Hindlimb muscle (tissue), 1 donor: ENCODE measurements at regions not wholly inside any gene's neighbourhood (a gene's known extent, or its start where the extent isn't known, plus 50 kb on each side); places are given as distances from the start of the nearest gene placed in this dataset.
"Not testable (repeated sequence)": the region's sequence is repeated elsewhere in the genome, so short reads cannot be mapped to it uniquely, and the experiment has no call there.

Experiments used
- DNase-seq: peaks from one replicate; pipeline ENCODE4 v3.0.0-alpha.2; 2013

DNA sequence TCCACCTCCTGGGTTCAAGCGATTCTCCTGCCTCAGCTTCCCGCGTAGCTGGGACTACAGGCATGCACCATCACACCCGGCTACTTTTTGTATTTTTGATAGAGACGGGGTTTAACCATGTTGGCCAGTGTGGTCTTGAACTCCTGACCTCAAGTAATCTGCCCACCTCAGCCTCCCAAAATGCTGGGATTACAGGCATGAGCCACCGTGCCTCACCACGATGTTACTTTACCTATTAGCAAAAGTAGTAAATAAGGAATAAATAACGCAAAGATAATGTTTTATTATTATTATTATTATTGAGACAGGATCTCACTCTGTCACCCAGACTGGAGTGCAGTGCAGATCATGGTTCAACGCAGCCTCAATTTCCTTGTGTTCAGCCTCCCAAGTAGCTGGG lies 145.9 kb downstream of the NPIPB5 start:
- DNase-seq, result not testable (repeated sequence)

DNA sequence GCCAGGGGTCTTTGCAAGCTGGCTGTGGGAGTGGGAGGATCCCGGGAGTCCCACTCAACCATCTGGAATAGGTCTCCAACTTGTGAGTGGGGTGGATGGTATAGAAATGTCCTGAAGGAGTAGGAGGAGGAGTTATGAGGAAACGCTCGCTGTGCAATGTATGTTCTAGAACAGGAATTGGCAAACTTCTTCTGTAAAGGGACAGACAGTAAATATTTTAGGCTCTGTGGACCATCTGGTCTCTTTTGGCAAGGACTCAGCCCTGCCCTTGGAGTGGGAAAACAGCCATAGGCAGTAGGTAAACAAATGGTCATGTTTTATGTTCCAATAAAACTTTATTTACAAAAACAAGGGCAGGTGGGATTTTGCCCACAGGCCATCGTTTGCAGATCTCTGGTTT lies 149.2 kb downstream of the NPIPB5 start:
- no peak for DNase-seq

DNA sequence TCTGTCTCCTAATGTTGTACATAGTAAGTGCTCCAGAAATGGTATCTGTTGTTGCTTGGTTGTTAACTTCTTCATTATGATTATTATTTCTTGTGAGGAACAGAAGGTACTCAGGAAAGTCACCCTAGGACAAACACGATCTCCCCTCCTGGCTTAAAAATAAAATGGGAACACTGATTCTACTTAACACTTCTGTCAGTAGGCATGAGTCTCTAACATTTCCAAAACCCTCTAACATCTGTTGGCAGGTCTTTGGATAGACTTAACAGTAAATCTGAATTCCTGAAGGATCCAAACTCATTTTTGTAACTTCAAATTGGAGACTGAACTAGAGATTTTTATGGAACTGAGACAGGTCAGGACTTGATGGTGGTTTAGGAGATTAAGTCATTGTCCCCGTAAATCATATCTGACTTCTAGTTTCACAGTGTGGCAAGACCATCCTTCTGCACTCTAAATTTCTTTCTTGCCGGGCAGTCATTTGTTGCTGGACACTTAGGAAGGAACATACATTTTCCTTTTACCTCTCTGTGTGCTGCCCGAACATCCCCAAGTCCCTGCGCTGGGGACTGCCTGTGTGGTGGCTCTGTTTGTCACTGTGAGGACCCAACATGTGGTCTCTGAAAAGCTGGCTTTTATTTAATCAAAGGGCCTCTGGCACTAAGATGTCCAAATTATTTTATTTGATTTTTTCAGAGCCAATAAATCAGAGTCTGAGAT lies 149.9 kb downstream of the NPIPB5 start:
- no peak for DNase-seq

DNA sequence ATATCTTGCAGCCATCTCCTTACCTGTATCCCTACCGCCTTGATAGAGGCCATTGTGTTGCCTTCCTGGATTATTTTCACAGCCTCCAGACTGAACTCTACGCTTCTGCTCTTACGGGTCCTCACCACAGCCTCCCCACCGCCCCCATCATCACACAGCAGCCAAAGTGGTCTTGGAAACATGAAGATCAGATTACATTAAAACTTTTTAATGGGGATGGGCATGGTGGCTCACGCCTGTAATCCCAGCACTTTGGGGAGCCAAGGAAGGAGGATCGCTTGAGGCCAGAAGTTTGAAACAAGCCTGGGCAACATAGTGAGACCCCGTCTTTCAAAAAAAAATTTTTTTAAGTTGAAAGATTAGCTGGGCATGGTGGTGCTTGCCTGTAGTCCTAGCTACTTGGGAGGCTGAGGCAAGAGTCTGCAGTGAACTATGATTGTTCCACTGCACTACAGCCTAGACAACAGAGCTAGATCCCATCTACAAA lies 150.5 kb downstream of the NPIPB5 start:
- no peak for DNase-seq

DNA sequence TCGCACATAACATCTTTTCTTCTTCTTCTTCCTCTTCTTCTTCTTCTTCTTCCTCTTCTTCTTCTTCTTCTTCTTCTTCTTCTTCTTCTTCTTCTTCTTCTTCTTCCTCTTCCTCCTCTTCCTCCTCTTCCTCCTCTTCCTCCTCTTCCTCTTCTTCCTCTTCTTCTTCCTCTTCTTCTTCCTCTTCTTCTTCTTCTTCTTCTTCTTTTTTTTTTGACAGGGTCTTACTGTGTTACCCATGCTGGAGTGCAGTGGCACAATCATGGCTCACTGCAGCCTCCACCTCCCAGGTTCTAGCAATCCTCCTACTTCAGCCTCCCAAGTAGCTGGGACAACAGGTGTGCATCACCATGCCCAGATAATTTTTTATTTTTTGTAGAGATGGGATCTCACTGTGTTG lies 151.0 kb upstream of the HS3ST2 start:
- not testable (repeated sequence) for DNase-seq

DNA sequence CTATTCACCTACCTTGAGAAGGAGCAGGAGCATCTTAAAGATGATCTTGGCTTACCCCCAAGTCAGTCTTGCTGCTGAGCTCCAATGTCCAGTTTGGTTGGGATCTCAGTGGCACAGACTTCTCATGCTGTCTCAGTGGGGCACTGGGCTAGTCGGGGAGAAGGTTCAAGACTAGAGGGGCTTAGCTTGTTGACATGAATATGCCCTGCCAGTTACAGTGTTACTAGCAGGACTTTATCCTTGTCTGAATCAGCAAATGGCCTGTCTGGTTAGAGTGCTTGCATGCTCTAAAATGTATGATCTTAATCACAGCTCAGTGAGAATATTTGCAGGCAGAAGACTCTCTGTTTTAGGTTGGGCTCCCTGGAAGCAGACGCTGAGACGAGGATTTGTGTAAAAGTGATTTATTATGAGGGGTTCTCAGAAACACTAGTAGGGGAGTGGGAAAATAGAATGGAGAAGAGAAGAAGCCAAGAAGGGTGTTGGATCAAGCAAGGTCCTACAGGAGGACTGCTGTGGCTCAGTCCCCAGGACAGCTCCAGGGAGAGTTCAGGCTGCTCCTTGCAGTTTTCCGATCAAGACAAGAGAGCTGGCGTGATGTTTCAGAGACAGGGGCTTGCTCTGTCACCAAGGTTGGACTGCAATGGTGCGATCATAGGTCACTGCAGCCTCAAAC lies 150.4 kb upstream of the HS3ST2 start:
- DNase-seq, result no peak

DNA sequence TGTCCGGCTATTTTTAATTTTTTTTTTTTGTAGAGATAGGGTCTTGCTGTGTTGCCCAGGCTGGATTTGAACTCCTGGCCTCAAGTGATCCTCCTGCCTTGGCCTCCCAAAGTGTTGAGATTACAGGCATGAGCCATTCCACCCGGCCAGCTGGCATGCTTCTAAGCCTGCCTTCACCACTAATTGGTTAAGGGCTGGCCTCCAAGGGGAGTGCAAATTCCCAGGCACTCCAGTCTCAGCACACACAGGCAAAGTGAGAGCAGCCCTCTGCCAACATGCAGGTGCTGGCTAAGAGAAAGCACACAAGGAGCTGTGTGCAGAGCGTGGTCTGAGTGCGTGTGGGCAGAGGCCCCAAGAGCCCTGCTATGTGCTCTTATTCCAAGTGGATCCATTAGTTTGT lies 149.8 kb upstream of the HS3ST2 start:
- DNase-seq, result no peak

DNA sequence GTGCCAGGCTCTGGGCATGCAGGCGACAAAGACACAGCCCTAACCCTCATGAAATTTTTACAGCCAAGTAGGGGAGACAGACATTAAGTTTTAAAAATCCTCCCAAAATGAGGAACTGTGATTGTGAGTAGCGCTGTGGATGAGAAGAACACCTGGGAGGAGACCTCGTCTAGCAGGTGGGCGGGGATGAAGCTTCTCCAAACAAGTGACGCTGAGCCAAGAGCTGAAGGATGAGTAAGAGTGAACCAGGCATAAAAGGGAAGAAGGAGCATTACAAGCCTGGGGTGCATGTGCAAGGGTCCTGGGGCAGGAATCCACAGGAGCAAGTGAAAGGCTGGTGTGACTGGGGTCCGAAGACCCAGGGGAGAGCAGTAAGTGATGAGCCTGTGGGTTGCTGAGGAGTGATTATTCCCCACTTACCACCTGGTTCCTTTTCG lies 149.4 kb upstream of the HS3ST2 start:
- DNase-seq, result no peak

DNA sequence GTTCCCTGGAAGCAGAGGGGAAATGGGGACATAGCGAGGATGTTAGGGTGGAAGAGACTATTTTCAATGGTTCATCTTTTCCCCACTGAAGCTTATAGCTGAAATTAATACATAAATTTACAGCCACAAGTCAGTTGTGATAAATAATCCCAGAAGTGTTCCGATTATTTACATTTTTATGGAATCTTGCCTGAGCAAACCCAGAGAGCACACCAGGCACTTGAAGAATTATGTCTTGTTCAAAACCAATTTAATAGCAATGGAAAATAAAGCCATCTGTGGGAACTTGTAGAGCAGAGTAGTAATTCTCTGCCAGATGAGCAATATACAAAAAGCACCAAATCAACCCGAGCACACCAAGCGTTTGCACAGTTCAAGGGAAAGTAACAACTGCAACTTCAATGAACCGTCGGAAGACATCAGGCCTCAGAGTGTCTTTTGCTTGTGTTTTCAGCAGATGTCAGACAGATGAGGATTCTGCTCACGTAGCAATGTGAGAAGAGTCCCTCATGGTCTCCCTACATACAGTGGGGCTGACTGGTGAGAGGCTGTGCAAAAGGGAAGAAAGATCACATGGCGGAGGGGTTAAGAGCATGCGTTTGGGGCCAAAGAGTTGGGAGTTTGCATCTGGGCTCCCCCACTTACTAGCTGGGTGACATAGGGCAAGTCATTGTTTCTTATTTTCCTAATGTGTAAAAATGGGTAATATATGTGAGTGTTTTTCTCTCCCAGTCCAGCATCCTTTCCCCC lies 148.7 kb upstream of the HS3ST2 start:
- no peak for DNase-seq

DNA sequence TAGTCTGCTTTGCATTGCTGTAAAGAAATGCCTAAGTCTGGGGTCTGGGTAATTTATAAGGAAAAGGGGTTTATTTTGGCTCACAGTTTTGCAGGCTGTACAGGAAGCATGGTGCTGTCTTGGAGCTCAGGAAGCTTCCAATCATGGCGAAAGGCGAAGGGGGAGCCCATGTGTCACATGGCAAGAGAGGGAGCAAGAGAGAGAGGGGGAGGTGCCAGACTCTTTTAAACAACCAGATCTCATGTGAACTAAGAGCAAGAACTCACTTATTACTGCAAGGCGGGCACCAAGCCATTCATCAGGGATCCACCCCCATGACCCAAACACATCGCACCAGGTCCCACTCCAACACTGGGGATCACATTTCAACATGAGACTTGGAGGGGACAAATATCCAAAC lies 148.2 kb upstream of the HS3ST2 start:
- no peak for DNase-seq

DNA sequence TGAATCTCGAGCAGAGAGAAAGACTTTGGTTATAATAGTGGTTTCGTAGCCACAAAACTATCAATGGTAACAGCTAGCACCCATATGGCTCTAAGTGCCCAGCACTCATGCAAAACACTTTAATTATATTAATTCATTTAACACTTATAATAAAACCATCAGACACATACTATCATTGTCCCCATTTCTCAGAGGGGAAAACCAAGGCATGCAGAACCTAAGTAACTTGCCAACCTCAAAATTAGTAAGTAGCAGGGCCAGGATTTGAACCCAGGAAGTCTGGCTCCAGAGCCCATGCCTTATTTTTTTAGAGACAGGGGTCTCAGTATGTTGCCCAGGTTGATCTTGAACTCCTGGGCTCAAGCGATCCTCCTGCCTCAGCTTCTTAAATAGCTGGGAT lies 145.6 kb upstream of the HS3ST2 start:
- no peak for DNase-seq

DNA sequence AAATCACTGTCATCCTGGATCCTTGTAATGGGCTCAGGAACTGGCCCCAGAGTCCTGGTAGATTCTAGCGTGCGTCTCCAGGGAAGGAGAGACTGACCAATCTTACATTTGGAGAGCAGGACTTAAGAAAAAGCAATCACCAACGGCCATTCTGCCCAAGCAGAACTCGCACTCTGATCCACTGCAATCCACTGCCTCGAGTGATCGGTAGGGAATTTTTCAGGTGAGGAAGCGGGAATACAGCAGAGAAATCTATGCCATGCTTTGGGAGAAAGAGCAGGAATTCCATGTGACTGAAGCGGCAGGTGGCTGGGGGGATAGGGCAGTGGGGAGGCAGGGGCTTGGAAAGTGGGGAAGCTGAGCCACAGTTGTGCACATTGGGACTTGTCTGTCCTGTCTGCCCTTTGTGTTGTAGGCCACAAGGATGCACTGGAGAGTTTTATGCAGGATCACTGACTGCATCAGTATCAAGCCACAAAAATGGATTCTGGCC lies 143.9 kb upstream of the HS3ST2 start:
- no peak for DNase-seq

DNA sequence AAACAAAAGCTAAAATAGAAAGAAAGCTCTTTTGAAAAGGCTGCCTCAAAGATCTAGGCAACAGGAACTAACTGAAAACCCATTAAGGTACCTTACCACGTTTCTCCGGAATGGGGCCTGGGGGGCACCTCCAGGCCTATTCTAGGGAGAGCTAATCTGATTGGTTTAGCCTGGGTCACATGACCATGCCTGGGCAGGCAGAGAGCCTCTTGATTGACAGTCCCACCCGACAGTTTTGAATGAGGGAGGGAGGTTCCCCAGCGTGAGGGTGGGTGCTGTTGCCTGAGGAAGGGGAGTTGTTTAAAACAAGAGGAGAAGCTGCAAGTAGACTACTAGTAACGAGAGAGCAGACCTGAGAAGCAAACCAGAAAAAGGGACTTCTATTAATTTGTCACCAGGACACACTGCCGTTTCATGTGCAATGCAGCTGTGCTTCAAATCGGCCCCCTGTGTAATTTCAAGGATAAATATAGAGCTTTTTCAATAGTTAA lies 143.4 kb upstream of the HS3ST2 start:
- peak; percentile 23 for DNase-seq

DNA sequence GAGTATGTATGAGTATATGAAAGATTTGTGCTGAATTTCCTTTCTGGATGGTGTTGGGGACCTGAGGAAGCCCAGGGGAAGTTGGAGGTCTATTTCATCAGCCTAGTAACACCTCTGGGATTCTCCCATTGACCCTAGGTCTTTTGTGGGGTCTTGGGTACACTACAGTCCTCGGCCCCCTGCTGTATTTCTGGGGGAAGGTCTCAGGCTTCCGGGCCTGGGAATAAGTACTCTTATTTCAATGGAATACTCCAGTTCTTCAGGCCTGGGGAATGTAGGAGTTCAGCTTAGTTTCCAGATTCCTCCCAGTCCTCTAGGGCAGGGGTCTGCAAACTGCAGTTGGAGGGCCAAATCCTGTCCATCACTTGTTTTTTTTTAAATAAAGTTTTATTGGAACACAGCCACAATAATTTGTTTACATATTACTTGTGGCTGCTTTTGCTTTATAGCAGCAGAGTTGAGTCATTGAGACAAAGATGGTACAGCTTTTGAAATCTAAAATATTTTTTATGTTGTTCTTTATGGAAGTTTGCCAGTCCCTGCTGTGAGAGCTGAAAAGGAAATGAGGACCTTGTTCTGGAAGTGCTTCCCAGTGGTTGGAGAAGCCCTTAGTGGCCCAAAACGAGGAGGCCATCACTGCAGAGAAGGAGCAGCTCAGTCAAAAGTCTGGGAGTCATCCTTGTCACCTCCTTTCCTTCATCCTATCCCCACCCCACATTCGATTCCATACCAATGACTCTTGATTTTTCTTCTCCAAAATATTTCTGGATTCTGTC lies 142.5 kb upstream of the HS3ST2 start:
- DNase-seq, result no peak

DNA sequence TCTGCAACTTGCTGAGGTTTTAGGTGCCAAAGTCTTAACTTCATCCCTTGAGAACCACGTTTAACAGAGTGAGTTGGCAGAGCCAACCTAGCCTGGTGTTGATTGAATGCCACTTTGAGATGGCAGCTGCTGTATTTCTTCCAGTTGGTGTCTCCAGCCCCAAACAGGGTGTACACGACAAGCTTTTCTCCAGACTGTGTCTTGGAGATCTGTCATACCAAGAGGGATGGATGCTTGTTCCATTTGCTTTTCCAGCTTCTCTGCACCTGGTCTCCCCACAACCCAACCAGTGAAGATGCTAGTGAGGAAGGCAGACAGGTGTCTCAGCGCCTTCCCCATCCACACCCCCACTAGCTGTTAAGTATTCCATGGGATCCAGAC lies 141.1 kb upstream of the HS3ST2 start:
- DNase-seq, result no peak

DNA sequence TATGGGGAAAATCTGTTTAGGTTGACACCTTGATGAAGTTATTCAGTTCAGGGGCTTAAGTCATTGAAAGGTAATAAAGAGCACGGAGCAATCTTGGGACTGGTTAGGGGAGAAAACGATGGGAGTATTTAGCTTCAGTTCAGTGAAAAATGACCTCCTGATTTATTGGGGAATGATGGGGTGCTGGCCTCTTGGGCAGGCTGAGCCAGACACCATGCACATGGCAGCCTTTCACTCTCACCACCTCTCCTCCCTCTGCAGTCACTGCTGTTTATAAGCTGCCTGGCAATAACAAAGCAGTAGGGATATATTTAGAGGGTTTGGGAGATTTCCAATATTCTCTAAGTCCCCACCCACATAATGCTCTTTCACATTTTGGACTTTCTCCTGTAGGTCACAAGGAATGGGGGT lies 140.5 kb upstream of the HS3ST2 start:
- no peak for DNase-seq

DNA sequence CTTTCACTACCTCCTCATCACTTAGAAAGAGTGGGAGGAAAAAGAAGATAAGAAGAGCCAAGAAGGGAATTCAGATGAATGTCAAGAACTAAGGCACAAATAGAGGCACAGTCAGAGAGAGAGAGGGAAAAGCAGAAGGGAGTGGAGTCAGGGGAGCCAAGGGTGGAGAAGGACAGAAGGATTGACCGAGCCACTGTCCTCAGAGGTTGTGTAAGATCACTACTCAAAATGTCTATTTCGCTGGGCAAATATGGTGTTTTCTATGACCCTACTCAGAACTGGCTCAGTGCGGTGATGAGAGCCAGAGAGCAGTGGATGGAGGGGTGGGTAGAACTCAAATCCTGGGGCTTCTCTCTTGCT lies 139.2 kb upstream of the HS3ST2 start:
- DNase-seq, result no peak

DNA sequence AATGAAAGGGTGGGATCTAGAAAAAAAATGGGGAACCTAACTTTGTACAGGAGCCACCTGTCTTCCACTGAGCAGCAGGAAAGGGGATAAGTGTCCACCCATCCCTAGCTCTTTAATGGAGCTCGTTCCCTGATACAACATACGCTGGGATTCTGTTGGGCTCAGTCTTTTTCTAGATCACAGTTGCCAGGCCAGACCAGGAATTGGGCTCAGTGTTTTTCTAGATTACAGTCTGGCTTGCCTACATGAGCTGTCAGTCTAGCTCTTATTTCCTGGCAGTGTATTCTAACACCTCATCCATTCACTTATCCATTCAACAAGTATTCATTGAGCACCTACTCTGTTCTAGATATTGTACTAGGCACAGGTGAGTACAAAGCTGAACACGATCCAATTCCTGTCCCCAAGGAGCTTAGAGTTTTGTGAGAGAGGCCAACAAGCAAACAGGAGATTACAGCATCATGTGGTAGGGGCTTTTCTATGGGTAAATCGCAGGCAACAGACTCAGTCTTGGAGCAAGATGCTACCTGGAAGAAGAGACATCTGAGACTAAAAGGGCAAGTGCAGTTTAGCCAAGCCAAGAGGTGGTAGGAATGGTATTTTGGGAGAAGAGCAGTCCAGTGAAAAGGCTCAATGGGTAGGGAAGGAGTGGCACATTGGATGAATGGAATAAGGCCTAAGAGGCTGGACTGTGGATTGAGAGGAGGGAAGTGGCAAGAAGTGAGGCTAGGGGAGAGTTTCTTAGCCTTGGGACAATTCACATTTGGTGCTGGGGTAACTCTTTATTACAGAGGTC lies 138.0 kb upstream of the HS3ST2 start:
- no peak for DNase-seq

DNA sequence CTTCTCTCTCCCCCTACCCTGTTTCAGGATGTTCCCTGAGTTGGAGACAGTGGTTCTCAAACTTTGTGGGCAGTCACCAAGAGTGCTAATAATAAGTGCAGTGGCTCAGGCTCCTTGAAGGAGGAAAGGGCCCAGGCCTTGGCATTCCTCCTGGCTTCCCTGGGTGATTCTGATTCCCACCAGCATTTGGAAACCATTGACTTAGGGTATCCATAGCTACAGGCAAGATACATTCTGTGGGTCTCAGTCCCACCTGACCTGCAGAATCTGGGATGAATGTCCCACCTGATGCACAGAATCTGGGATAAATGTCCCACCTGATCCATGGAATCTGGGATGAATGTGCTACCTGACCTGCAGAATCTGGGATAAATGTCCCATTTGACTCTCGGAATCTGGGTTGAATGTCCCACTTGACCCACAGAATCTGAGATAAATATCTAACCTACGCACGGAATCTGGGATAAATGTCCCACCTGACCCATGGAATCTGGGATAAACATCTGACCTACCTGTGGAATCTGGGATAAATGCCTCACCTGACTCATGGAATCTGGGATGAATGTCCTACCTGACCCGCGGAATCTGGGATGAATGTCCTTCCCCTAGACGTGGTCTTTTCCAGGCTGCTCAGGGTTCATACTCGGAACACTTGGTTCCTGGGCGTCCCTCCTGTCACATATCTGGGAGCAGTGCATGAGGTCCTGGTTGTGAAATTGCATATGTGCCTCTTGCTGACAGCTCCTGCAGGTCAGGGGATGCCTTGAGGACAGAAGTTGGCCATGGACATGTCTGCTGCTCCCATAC lies 136.7 kb upstream of the HS3ST2 start:
- DNase-seq, result no peak

DNA sequence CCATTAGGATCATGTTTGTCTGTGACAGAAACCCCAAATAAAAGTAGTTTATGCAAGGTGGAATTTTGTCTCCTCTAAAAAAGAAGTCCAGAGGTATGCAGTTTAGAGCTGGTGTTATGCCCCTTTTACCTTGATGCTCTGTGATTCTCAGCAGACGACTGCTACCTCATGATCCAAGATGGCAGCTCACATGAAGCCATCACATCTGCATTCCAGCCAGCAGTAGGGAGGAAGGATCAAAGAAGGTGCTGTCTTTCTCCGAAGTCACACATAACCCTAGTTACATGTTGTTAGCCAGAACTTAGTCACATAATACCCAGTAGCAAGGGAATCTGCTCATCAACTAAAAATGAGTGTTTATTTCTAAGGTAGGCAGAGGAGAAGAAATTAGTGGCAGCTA lies 135.7 kb upstream of the HS3ST2 start:
- DNase-seq, result no peak
